MCF 10A (cell line): ENCODE measurements at regions not wholly inside any gene's neighbourhood (a gene's known extent, or its start where the extent isn't known, plus 50 kb on each side); places are given as distances from the start of the nearest gene placed in this dataset.

Experiments used
- BruUV-seq: library from RNA; stranded (reverse); fragments of 400-500 nt; replicated peaks from 2 replicates; lab custom pipeline; 2021; lab: Mats Ljungman, UMichigan
- CTCF ChIA-PET: fragments of 300-600 bp; sonication (Branson Sonifier 250); formaldehyde crosslinking; extraction: SDS; loops from one replicate; lab custom pipeline; 2021; ENCODE audit warnings: antibody characterized with exemption, inconsistent platforms; lab: Yijun Ruan, JAX
- POLR2A ChIA-PET: fragments of 300-600, 350-650 bp; sonication (Branson Sonifier 250); formaldehyde crosslinking; extraction: SDS; loops from one replicate; lab custom pipeline; 2020; ENCODE audit warnings: antibody characterized with exemption, inconsistent platforms; lab: Yijun Ruan, JAX
- DNase-seq: peaks from one replicate; pipeline ENCODE4 v3.0.0-alpha.2; 2018; ENCODE audit not compliant: unreplicated experiment
- H3K27ac Mint-ChIP-seq: one replicate; pipeline ENCODE4 v1.8.0; 2022; ENCODE audit warnings: mild to moderate bottlenecking, low read depth, mixed read lengths; ENCODE audit not compliant: unreplicated experiment
- H3K27me3 Mint-ChIP-seq: one replicate; pipeline ENCODE4 v1.8.0; 2022; ENCODE audit warnings: mixed read lengths; ENCODE audit not compliant: insufficient read depth, unreplicated experiment
- H3K36me3 Mint-ChIP-seq: one replicate; pipeline ENCODE4 v1.8.0; 2022; ENCODE audit warnings: mild to moderate bottlenecking, moderate library complexity, mixed read lengths; ENCODE audit not compliant: insufficient read depth, unreplicated experiment
- H3K4me1 Mint-ChIP-seq: one replicate; pipeline ENCODE4 v1.8.0; 2022; ENCODE audit warnings: mixed read lengths; ENCODE audit not compliant: insufficient read depth, unreplicated experiment
- H3K4me3 Mint-ChIP-seq: one replicate; pipeline ENCODE4 v1.8.0; 2022; ENCODE audit warnings: mild to moderate bottlenecking, moderate library complexity, mixed read lengths; ENCODE audit not compliant: unreplicated experiment
- H3K9me3 Mint-ChIP-seq: one replicate; pipeline ENCODE4 v1.8.0; 2022; ENCODE audit warnings: mixed read lengths; ENCODE audit not compliant: unreplicated experiment
- intact Hi-C: fragments of 100-400 bp; cut with micrococcal nuclease; formaldehyde crosslinking; loops from 2 replicates; pipeline ENCODE4 v1.14.1; 2022
- TF ChIP-seq, protein P1 (sequence below): fragments of 200-600 bp; IDR thresholded peaks from one replicate; pipeline ENCODE4 v1.8.0; 2022; ENCODE audit warnings: antibody characterized with exemption, mild to moderate bottlenecking; ENCODE audit not compliant: unreplicated experiment

DNA sequence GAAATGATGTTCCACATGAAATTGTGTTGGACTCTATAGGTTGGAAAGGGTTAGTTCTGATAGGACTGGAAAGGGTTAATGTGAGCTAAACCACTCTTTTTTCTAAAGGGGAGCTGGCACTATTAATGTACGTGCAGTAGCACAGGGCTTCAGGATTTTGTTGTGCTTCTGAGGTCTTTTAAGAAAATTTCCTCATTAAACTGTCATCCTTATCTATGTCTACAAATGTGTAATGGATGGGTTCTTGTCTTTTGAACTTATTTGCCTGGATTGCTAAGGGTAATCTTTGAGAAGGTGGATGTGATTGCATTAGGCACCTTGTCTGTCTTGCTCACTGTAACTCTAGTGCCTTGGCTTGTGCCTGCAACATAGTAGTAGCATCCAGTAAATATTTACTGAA is 106.0 kb upstream of the SLC4A4 start:
- TF ChIP-seq, protein P1, sequence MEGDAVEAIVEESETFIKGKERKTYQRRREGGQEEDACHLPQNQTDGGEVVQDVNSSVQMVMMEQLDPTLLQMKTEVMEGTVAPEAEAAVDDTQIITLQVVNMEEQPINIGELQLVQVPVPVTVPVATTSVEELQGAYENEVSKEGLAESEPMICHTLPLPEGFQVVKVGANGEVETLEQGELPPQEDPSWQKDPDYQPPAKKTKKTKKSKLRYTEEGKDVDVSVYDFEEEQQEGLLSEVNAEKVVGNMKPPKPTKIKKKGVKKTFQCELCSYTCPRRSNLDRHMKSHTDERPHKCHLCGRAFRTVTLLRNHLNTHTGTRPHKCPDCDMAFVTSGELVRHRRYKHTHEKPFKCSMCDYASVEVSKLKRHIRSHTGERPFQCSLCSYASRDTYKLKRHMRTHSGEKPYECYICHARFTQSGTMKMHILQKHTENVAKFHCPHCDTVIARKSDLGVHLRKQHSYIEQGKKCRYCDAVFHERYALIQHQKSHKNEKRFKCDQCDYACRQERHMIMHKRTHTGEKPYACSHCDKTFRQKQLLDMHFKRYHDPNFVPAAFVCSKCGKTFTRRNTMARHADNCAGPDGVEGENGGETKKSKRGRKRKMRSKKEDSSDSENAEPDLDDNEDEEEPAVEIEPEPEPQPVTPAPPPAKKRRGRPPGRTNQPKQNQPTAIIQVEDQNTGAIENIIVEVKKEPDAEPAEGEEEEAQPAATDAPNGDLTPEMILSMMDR, result no peak
- no peaks in the 10 kb centered on the region for H3K9me3 Mint-ChIP-seq
- H3K36me3 Mint-ChIP-seq, result no peaks in the 10 kb centered on the region
- H3K4me3 Mint-ChIP-seq, result no peak overlapping the region
- no TSS peak for BruUV-seq
- H3K4me1 Mint-ChIP-seq, result no peaks in the 10 kb centered on the region
- intact Hi-C loops, result no loop called here
- ChIA-PET POLR2A (interaction anchor here (0.7 kb wide), 1 partner anchor 116 kb away, joined by 3 read pairs; no protein-coding TSS in a partner anchor), CTCF (interaction anchor here (0.6 to 1.3 kb wide), 4 partner anchors 38 to 610 kb away, joined by 3 to 6 read pairs (median 4); no protein-coding TSS in a partner anchor)
- no peak for DNase-seq
- no peaks in the 10 kb centered on the region for H3K27me3 Mint-ChIP-seq
- no peak overlapping the region for H3K27ac Mint-ChIP-seq

- H3K27ac Mint-ChIP-seq, result no peak overlapping the region
- no TSS peak for BruUV-seq
- H3K27me3 Mint-ChIP-seq, result no peaks in the 10 kb centered on the region
- ChIA-PET CTCF (interaction anchor here (0.6 to 1.7 kb wide), 4 partner anchors 8 to 316 kb away, joined by 3 to 6 read pairs (median 3); no protein-coding TSS in a partner anchor), POLR2A (no interaction called here)
- H3K36me3 Mint-ChIP-seq, result no peaks in the 10 kb centered on the region
- DNase-seq, result no peak
- H3K4me1 Mint-ChIP-seq, result no peaks in the 10 kb centered on the region
- H3K9me3 Mint-ChIP-seq, result no peaks in the 10 kb centered on the region
- TF ChIP-seq, protein P1, result no peak
- intact Hi-C loops, result no loop called here
- H3K4me3 Mint-ChIP-seq, result no peak overlapping the region
These were observed 103.3 kb upstream of the SLC4A4 start for GRCh38 chr4:71235311-71236201.

GRCh38 chr4:71236226-71236625 is 102.6 kb upstream of the SLC4A4 start:
- Mint-ChIP-seq H3K27ac (no peak overlapping the region), H3K9me3 (no peaks in the 10 kb centered on the region), H3K4me3 (no peak overlapping the region), H3K27me3 (no peaks in the 10 kb centered on the region), H3K4me1 (no peaks in the 10 kb centered on the region), H3K36me3 (no peaks in the 10 kb centered on the region)
- ChIA-PET CTCF (interaction anchor here (0.8 to 1.7 kb wide), 5 partner anchors 9 to 315 kb away, joined by 3 to 6 read pairs (median 3); no protein-coding TSS in a partner anchor), POLR2A (no interaction called here)
- TF ChIP-seq, protein P1, result no peak
- intact Hi-C loops, result no loop called here
- no peak for DNase-seq
- no TSS peak for BruUV-seq

DNA sequence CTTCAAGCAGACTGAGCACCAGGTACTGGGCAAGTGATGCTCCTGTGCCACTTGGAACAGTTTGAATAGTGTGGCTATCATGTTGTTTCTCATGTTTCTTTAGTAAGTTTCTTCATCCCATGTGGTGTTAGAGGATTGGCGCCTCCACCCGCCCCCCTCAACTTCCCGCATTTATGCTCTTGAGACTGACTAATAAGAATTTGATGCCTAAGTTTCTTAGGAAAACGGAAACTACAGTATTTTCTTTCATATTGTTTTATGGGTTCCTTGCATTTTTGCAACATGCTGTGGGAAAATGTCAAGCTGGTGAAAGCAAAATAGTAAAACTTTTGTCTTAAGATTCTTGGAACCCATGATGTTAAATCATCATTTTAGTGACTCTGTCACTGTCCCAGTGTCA is 101.2 kb upstream of the SLC4A4 start:
- TF ChIP-seq, protein P1, result no peak
- Mint-ChIP-seq H3K9me3 (no peaks in the 10 kb centered on the region), H3K36me3 (no peaks in the 10 kb centered on the region), H3K27me3 (no peaks in the 10 kb centered on the region), H3K4me1 (no peaks in the 10 kb centered on the region), H3K4me3 (no peak overlapping the region), H3K27ac (no peak overlapping the region)
- POLR2A ChIA-PET, result no interaction called here
- CTCF ChIA-PET, result interaction anchor here (0.6 to 1.7 kb wide), 4 partner anchors 9 to 215 kb away, joined by 3 to 7 read pairs (median 4); no protein-coding TSS in a partner anchor
- intact Hi-C loops, result no loop called here
- no peak for DNase-seq
- no TSS peak for BruUV-seq
